IMR-90 (cell line): ENCODE measurements at regions not wholly inside any gene's neighbourhood (a gene's known extent, or its start where the extent isn't known, plus 50 kb on each side); places are given as distances from the start of the nearest gene placed in this dataset.

Experiments used
- ATAC-seq: fragments of 200-7000 bp; cut with Tn5 transposase; 2 replicates; pipeline ENCODE4 v1.9.1; 2020; ENCODE audit warnings: low read depth, mild to moderate bottlenecking, moderate library complexity
- BruUV-seq: library from RNA; stranded (reverse); fragments of 400-500 nt; replicated peaks from 2 replicates; lab custom pipeline; 2021; lab: Mats Ljungman, UMichigan
- CTCF ChIA-PET: fragments of 300-600 bp; formaldehyde crosslinking; extraction: SDS; loops from one replicate; lab custom pipeline; 2021; ENCODE audit warnings: antibody characterized with exemption; lab: Yijun Ruan, JAX
- POLR2A ChIA-PET: fragments of 300-600 bp; sonication (Branson Sonifier 250); formaldehyde crosslinking; loops from one replicate; lab custom pipeline; 2022; ENCODE audit warnings: antibody characterized with exemption; ENCODE audit not compliant: unreplicated experiment; lab: Charles Lee
- DNase-seq: peaks from one replicate; pipeline ENCODE4 v3.0.0; 2013
- H2AFZ ChIP-seq: replicated peaks from 2 replicates; pipeline ENCODE3; 2013; ENCODE audit warnings: low read length, mild to moderate bottlenecking; ENCODE audit not compliant: poor library complexity
- H2AK5ac ChIP-seq: 2 replicates; pipeline ENCODE4 v1.6.1; 2013; ENCODE audit warnings: low read depth, low read length, inconsistent platforms
- H2AK9ac ChIP-seq: replicated peaks from 2 replicates; pipeline ENCODE3; 2013; ENCODE audit warnings: mild to moderate bottlenecking, low read depth, low read length, moderate library complexity; ENCODE audit not compliant: poor library complexity
- H2BK120ac ChIP-seq: 2 replicates; pipeline ENCODE4 v1.6.1; 2013; ENCODE audit warnings: low read depth, low read length, inconsistent platforms
- H2BK15ac ChIP-seq: 3 replicates; pipeline ENCODE4 v1.6.1; 2013; ENCODE audit warnings: low read depth, low read length, inconsistent platforms
- H2BK20ac ChIP-seq: 2 replicates; pipeline ENCODE4 v1.6.1; 2013; ENCODE audit warnings: low read depth, mild to moderate bottlenecking, inconsistent platforms, low read length, moderate library complexity
- H2BK5ac ChIP-seq: 2 replicates; pipeline ENCODE4 v1.6.1; 2013; ENCODE audit warnings: mild to moderate bottlenecking, low read depth, low read length, inconsistent platforms; ENCODE audit not compliant: poor library complexity, severe bottlenecking
- H3K14ac ChIP-seq: replicated peaks from 2 replicates; pipeline ENCODE4 v1.6.1; 2013; ENCODE audit warnings: low read depth, low read length, inconsistent platforms
- H3K18ac ChIP-seq: 2 replicates; pipeline ENCODE4 v1.6.1; 2013; ENCODE audit warnings: low read depth, low read length, control low read depth
- H3K23ac ChIP-seq: 2 replicates; pipeline ENCODE4 v1.6.1; 2013; ENCODE audit warnings: low read depth, low read length, inconsistent platforms
- H3K27ac ChIP-seq: 2 replicates; pipeline ENCODE4 v1.5.1; 2013; ENCODE audit warnings: mild to moderate bottlenecking, control low read depth, low read length; ENCODE audit not compliant: insufficient read depth
- H3K27me3 ChIP-seq: 2 replicates; pipeline ENCODE4 v1.6.1; 2013; ENCODE audit warnings: low read length; ENCODE audit not compliant: control insufficient read depth, insufficient read depth
- H3K36me3 ChIP-seq: 2 replicates; pipeline ENCODE4 v1.6.1; 2013; ENCODE audit warnings: low read length, mixed read lengths; ENCODE audit not compliant: control insufficient read depth, insufficient read depth
- H3K4ac ChIP-seq: 2 replicates; pipeline ENCODE4 v1.6.1; 2013; ENCODE audit warnings: low read depth, low read length, inconsistent platforms
- H3K4me1 ChIP-seq: 2 replicates; pipeline ENCODE4 v1.6.1; 2013; ENCODE audit warnings: low read length, mixed read lengths; ENCODE audit not compliant: control insufficient read depth, insufficient read depth
- H3K4me2 ChIP-seq: 2 replicates; pipeline ENCODE4 v1.6.1; 2013; ENCODE audit warnings: low read depth, mild to moderate bottlenecking, control low read depth, low read length, moderate library complexity
- H3K4me3 ChIP-seq: 2 replicates; pipeline ENCODE4 v1.5.1; 2013; ENCODE audit warnings: low read depth, mild to moderate bottlenecking, control low read depth, low read length, moderate library complexity; ENCODE audit not compliant: insufficient read depth
- H3K56ac ChIP-seq: 2 replicates; pipeline ENCODE4 v1.6.1; 2013; ENCODE audit warnings: low read length, inconsistent platforms; ENCODE audit not compliant: insufficient read depth; ENCODE audit errors: extremely low read depth
- H3K79me1 ChIP-seq, 2 experiments: 2 replicates each; pipeline ENCODE4 v1.6.1; 2013; ENCODE audit warnings: low read length in 2 of 2, inconsistent platforms in 1 of 2, low read depth in 1 of 2
- H3K9ac ChIP-seq: 2 replicates; pipeline ENCODE4 v1.6.1; 2013; ENCODE audit warnings: low read depth, low read length, control low read depth
- H3K9me1 ChIP-seq: 2 replicates; pipeline ENCODE4 v1.6.1; 2013; ENCODE audit warnings: low read length, inconsistent platforms; ENCODE audit not compliant: insufficient read depth
- H3K9me3 ChIP-seq: 2 replicates; pipeline ENCODE4 v1.6.1; 2013; ENCODE audit warnings: low read length; ENCODE audit not compliant: control insufficient read depth, insufficient read depth
- H4K20me1 ChIP-seq: 2 replicates; pipeline ENCODE4 v1.6.1; 2013; ENCODE audit warnings: low read length, inconsistent platforms; ENCODE audit not compliant: insufficient read depth
- H4K5ac ChIP-seq: 2 replicates; pipeline ENCODE4 v1.6.1; 2013; ENCODE audit warnings: mild to moderate bottlenecking, low read depth, low read length, control low read depth
- H4K8ac ChIP-seq, 2 experiments: 2 replicates each; pipeline ENCODE4 v1.6.1; 2013; ENCODE audit warnings: low read depth in 2 of 2, low read length in 2 of 2, control low read depth in 1 of 2, inconsistent platforms in 1 of 2
- H4K91ac ChIP-seq: 2 replicates; pipeline ENCODE4 v1.6.1; 2013; ENCODE audit warnings: low read depth, low read length, inconsistent platforms; ENCODE audit not compliant: insufficient read depth
- BHLHE40 ChIP-seq: fragments of 150-350 bp; IDR thresholded peaks from 2 replicates; pipeline ENCODE4 v1.6.1; 2016; ENCODE audit warnings: mild to moderate bottlenecking, low read depth, low read length
- FOS ChIP-seq: fragments of 150-350 bp; IDR thresholded peaks from 2 replicates; pipeline ENCODE4 v1.6.1; 2016; ENCODE audit warnings: low read depth, low read length
- MAFK ChIP-seq: IDR thresholded peaks from 2 replicates; pipeline ENCODE4 v1.6.1; 2012; ENCODE audit warnings: low read depth, low read length, improper control_type of control experiment
- MAZ ChIP-seq: IDR thresholded peaks from 2 replicates; pipeline ENCODE4 v1.6.1; 2012; ENCODE audit warnings: low read depth, mild to moderate bottlenecking, low read length, improper control_type of control experiment, moderate library complexity, borderline replicate concordance
- NFE2L2 ChIP-seq: fragments of 150-350 bp; IDR thresholded peaks from 2 replicates; pipeline ENCODE4 v1.6.1; 2016; ENCODE audit warnings: low read depth, mild to moderate bottlenecking, low read length
- RAD21 ChIP-seq: IDR thresholded peaks from 2 replicates; pipeline ENCODE4 v1.6.1; 2012; ENCODE audit warnings: low read length, improper control_type of control experiment
- RFX5 ChIP-seq: IDR thresholded peaks from 2 replicates; pipeline ENCODE4 v1.8.0; 2012; ENCODE audit warnings: low read depth, mild to moderate bottlenecking, low read length, moderate library complexity
- SMC3 ChIP-seq: fragments of 150-350 bp; IDR thresholded peaks from 2 replicates; pipeline ENCODE4 v1.6.1; 2016; ENCODE audit warnings: low read depth, mild to moderate bottlenecking, antibody characterized with exemption, low read length, moderate library complexity
- WGBS, 2 experiments: methylation state at CpG; one replicate each; pipeline versions ENCODE4 v1.1.5 to v1.1.7; 2013; ENCODE audit warnings: missing lambda C conversion rate in 2 of 2; ENCODE audit not compliant: insufficient read length in 1 of 2; ENCODE audit errors: extremely low coverage in 2 of 2; 5-methylcytosine and 5-hydroxymethylcytosine counted together
- dilution Hi-C: fragments of 300-500 bp; cut with HindIII; formaldehyde crosslinking; loops from one replicate; pipeline ENCODE4 v1.14.3; 2018; ENCODE audit warnings: low sequenced_read_pairs; ENCODE audit not compliant: unreplicated experiment
- in situ Hi-C: fragments of 300-500 bp; cut with MboI; formaldehyde crosslinking; loops from 3 replicates; pipeline ENCODE4 v1.14.3; 2019; ENCODE audit warnings: low sequenced_read_pairs, inconsistent platforms, mixed read lengths
- intact Hi-C: fragments of 100-400 bp; cut with micrococcal nuclease; formaldehyde crosslinking; loops from 2 replicates; pipeline ENCODE4 v1.10.0; 2022
- TF ChIP-seq, protein P1 (sequence below): fragments of 150-350 bp; IDR thresholded peaks from 2 replicates; pipeline ENCODE4 v1.6.1; 2016; ENCODE audit warnings: low read depth, mild to moderate bottlenecking, low read length, moderate library complexity, borderline replicate concordance
- TF ChIP-seq, protein P2 (sequence below): fragments of 150-350 bp; IDR thresholded peaks from 2 replicates; pipeline ENCODE4 v1.6.1; 2017; ENCODE audit warnings: mild to moderate bottlenecking, antibody characterized with exemption, low read length, low read depth
- TF ChIP-seq, protein P3 (sequence below): conservative IDR thresholded peaks from 2 replicates; pipeline ENCODE4 v1.5.1; 2012; ENCODE audit warnings: mild to moderate bottlenecking, low read depth, low read length, improper control_type of control experiment

DNA sequence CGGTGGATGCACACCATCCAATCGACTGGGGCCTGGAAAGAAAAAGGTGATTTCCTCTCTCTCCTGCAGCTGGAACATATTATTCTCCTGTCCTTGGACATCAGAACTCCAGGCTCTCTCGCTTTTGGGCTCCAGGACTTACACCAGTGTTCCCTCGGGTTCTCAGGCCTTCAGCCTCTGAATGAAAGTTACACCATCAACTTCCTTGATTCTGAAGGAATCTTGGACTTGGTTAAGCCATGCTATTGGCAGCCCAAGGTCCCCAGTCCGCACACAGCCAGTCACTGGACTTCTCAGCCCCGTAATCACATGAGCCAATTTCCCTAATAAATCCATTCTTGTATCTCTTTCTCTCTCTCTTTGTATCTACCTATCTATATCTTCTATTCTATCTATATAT, 418.9 kb downstream of the IRS1 start:
- no TSS peak for BruUV-seq
- H3K4me1 ChIP-seq: no peaks in the 10 kb centered on the region

More for the DNA sequence above, 418.9 kb downstream of the IRS1 start:
- H2AFZ ChIP-seq: no peak overlapping the region
- no peak overlapping the region for H3K4ac ChIP-seq
- no peak overlapping the region for H3K56ac ChIP-seq
- H3K36me3 ChIP-seq: no peaks in the 10 kb centered on the region
- no peak overlapping the region for H2BK120ac ChIP-seq
- H4K8ac ChIP-seq: no peak overlapping the region
- intact Hi-C loops (no loop called here), in situ Hi-C loops (no loop called here), dilution Hi-C loops (no loop called here)
- no peak overlapping the region for H2AK9ac ChIP-seq
- H3K23ac ChIP-seq: no peak overlapping the region
- TF ChIP-seq, protein P1, sequence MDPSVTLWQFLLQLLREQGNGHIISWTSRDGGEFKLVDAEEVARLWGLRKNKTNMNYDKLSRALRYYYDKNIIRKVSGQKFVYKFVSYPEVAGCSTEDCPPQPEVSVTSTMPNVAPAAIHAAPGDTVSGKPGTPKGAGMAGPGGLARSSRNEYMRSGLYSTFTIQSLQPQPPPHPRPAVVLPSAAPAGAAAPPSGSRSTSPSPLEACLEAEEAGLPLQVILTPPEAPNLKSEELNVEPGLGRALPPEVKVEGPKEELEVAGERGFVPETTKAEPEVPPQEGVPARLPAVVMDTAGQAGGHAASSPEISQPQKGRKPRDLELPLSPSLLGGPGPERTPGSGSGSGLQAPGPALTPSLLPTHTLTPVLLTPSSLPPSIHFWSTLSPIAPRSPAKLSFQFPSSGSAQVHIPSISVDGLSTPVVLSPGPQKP: no peak
- TF ChIP-seq NFE2L2: no peak
- TF ChIP-seq MAFK: no peak
- TF ChIP-seq BHLHE40: no peak
- TF ChIP-seq FOS: no peak
- TF ChIP-seq, protein P2, sequence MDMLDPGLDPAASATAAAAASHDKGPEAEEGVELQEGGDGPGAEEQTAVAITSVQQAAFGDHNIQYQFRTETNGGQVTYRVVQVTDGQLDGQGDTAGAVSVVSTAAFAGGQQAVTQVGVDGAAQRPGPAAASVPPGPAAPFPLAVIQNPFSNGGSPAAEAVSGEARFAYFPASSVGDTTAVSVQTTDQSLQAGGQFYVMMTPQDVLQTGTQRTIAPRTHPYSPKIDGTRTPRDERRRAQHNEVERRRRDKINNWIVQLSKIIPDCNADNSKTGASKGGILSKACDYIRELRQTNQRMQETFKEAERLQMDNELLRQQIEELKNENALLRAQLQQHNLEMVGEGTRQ: no peak
- no peak for TF ChIP-seq MAZ
- TF ChIP-seq SMC3: no peak
- no peak for TF ChIP-seq RAD21
- TF ChIP-seq RFX5: no peak
- TF ChIP-seq, protein P3, sequence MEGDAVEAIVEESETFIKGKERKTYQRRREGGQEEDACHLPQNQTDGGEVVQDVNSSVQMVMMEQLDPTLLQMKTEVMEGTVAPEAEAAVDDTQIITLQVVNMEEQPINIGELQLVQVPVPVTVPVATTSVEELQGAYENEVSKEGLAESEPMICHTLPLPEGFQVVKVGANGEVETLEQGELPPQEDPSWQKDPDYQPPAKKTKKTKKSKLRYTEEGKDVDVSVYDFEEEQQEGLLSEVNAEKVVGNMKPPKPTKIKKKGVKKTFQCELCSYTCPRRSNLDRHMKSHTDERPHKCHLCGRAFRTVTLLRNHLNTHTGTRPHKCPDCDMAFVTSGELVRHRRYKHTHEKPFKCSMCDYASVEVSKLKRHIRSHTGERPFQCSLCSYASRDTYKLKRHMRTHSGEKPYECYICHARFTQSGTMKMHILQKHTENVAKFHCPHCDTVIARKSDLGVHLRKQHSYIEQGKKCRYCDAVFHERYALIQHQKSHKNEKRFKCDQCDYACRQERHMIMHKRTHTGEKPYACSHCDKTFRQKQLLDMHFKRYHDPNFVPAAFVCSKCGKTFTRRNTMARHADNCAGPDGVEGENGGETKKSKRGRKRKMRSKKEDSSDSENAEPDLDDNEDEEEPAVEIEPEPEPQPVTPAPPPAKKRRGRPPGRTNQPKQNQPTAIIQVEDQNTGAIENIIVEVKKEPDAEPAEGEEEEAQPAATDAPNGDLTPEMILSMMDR: no peak
- no peak overlapping the region for H3K18ac ChIP-seq
- no peak for DNase-seq
- no peak overlapping the region for H2BK15ac ChIP-seq
- no peak overlapping the region for H2BK5ac ChIP-seq
- H3K9ac ChIP-seq: no peak overlapping the region
- H3K27me3 ChIP-seq: no peaks in the 10 kb centered on the region
- no CpG with 5 or more reads among the region's 6 CpGs for WGBS, 2 experiments
- H3K9me3 ChIP-seq: no peaks in the 10 kb centered on the region
- no peak overlapping the region for H4K5ac ChIP-seq
- H3K27ac ChIP-seq: no peak overlapping the region
- H3K4me3 ChIP-seq: no peak overlapping the region
- no peaks in the 10 kb centered on the region for H3K79me1 ChIP-seq
- no peaks in the 10 kb centered on the region; the same call in 1 of the 2 replicates for H3K9me1 ChIP-seq
- no peak for ATAC-seq
- no peak overlapping the region for H2BK20ac ChIP-seq
- POLR2A ChIA-PET: no interaction called here
- no peak overlapping the region for H2AK5ac ChIP-seq
- no peaks in the 10 kb centered on the region for H4K20me1 ChIP-seq
- CTCF ChIA-PET: no interaction called here
- H3K14ac ChIP-seq: no peak overlapping the region
- H4K91ac ChIP-seq: no peak overlapping the region
- no peak overlapping the region for H3K4me2 ChIP-seq
